GM10248 (cell line): ENCODE measurements at regions not wholly inside any gene's neighbourhood (a gene's known extent, or its start where the extent isn't known, plus 50 kb on each side); places are given as distances from the start of the nearest gene placed in this dataset.

Experiments
- CTCF ChIA-PET: fragments of 300-600 bp; sonication (Branson Sonifier 250); formaldehyde crosslinking; extraction: SDS; loops from one replicate; lab custom pipeline; 2021; ENCODE audit warnings: antibody characterized with exemption; lab: Yijun Ruan, JAX
- POLR2A ChIA-PET: fragments of 350-650 bp; sonication (Branson Sonifier 250); formaldehyde crosslinking; extraction: SDS; loops from one replicate; lab custom pipeline; 2020; ENCODE audit warnings: antibody characterized with exemption; lab: Yijun Ruan, JAX
- DNase-seq: peaks from one replicate; pipeline ENCODE4 v3.0.0; 2012; ENCODE audit errors: extremely low spot score
- CTCF ChIP-seq: IDR thresholded peaks from 2 replicates; pipeline ENCODE4 v1.5.1; 2012; ENCODE audit warnings: mild to moderate bottlenecking, low read depth; ENCODE audit errors: extremely low read depth, missing control alignments, control extremely low read depth

- no peak for DNase-seq
- ChIA-PET POLR2A (no interaction called here), CTCF (interaction anchor here (1.6 to 2.6 kb wide), 2 partner anchors 10 to 12 kb away, joined by 3 to 7 read pairs; no protein-coding TSS in a partner anchor)
- TF ChIP-seq CTCF: no peak
These were observed 286.0 kb downstream of the PLA2G4A start for GRCh38 chr1:187114792-187115191.

GRCh38 chr1:187121661-187122060 lies 292.9 kb downstream of the PLA2G4A start:
- POLR2A ChIA-PET: no interaction called here
- DNase-seq: no peak
- CTCF ChIA-PET: no interaction called here
- no peak for TF ChIP-seq CTCF

GRCh38 chr1:187122566-187122965 lies 293.8 kb downstream of the PLA2G4A start:
- TF ChIP-seq CTCF: no peak
- ChIA-PET CTCF (interaction anchor here (0.9 kb wide), 1 partner anchor 9 kb away, joined by 5 read pairs; no protein-coding TSS in a partner anchor), POLR2A (no interaction called here)
- DNase-seq: no peak

GRCh38 chr1:187129132-187129531 lies 300.4 kb downstream of the PLA2G4A start:
- DNase-seq: no peak
- no peak for TF ChIP-seq CTCF
- CTCF ChIA-PET: interaction anchor here (1.5 kb wide), 1 partner anchor 12 kb away, joined by 3 read pairs; no protein-coding TSS in a partner anchor
- POLR2A ChIA-PET: no interaction called here

GRCh38 chr1:187143783-187144182 lies 315.0 kb downstream of the PLA2G4A start:
- TF ChIP-seq CTCF: no peak
- no peak for DNase-seq
- ChIA-PET CTCF (interaction anchor here (1.1 kb wide), 1 partner anchor 11 kb away, joined by 3 read pairs; no protein-coding TSS in a partner anchor), POLR2A (no interaction called here)

- POLR2A ChIA-PET: no interaction called here
- CTCF ChIA-PET: interaction anchor here (1.8 kb wide), 1 partner anchor 15 kb away, joined by 5 read pairs; no protein-coding TSS in a partner anchor
- no peak for TF ChIP-seq CTCF
- DNase-seq: no peak
These were observed 317.6 kb downstream of the PLA2G4A start for GRCh38 chr1:187146388-187146787.
